K562 (cell line): ENCODE measurements at regions not wholly inside any gene's neighbourhood (a gene's known extent, or its start where the extent isn't known, plus 50 kb on each side); places are given as distances from the start of the nearest gene placed in this dataset.

Experiments used
- ATAC-seq: fragments of 200-7000 bp; cut with Tn5 transposase; 3 replicates; pipeline ENCODE4 v1.9.1; 2020; ENCODE audit warnings: moderate library complexity
- BruUV-seq: library from RNA; stranded (reverse); fragments of 400-500 nt; replicated peaks from 2 replicates; lab custom pipeline; 2021; lab: Mats Ljungman, UMichigan
- CTCF ChIA-PET: fragments of 300-600 bp; formaldehyde crosslinking; extraction: SDS; loops from one replicate; lab custom pipeline; 2021; ENCODE audit warnings: low intra/inter-chr PET ratio; lab: Yijun Ruan, JAX
- POLR2A ChIA-PET: fragments of 300-600, 350-650 bp; sonication (Branson Sonifier 250); formaldehyde crosslinking; extraction: SDS; loops from one replicate; lab custom pipeline; 2021; ENCODE audit warnings: antibody characterized with exemption, inconsistent platforms; lab: Yijun Ruan, JAX
- DNase-seq, 4 experiments: peaks; one replicate each; pipeline versions ENCODE4 v3.0.0 to v3.0.0-alpha.2; 2011 to 2018; ENCODE audit warnings: low spot score in 3 of 4, mixed read lengths in 3 of 4; ENCODE audit errors: extremely low read depth in 1 of 4
- FAIRE-seq: peaks from 2 replicates; lab custom pipeline; 2011; peaks lifted over from hg19 to GRCh38; lab: Jason Lieb, UNC
- H2AFZ ChIP-seq: 2 replicates; pipeline ENCODE4 v1.6.0; 2011; ENCODE audit warnings: low read depth, low read length, control low read depth, inconsistent platforms
- H3K27ac ChIP-seq: fragments of 200-600 bp; 3 replicates; pipeline ENCODE4 v1.8.0; 2011; ENCODE audit warnings: low read depth, mild to moderate bottlenecking, control low read depth, inconsistent platforms, low read length, moderate library complexity, mixed read lengths; ENCODE audit errors: extremely low read depth
- H3K27me3 ChIP-seq, 2 experiments: fragments of 300-600 bp in 1 of 2; 2 replicates in 1 of 2; 3 replicates in 1 of 2; pipeline versions ENCODE4 v1.6.0 to v1.8.0; 2011; ENCODE audit warnings: inconsistent platforms in 2 of 2, low read length in 2 of 2, mild to moderate bottlenecking in 1 of 2, mixed read lengths in 1 of 2, moderate library complexity in 1 of 2; ENCODE audit not compliant: control insufficient read depth in 2 of 2, insufficient read depth in 2 of 2
- H3K36me3 ChIP-seq: fragments of 300-600 bp; 3 replicates; pipeline ENCODE4 v1.8.0; 2011; ENCODE audit warnings: mild to moderate bottlenecking, low read length, inconsistent platforms; ENCODE audit not compliant: control insufficient read depth, insufficient read depth
- H3K4me1 ChIP-seq, 2 experiments: fragments of 200-600 bp in 1 of 2; replicated peaks in 1 of 2; 2 replicates in 1 of 2; 3 replicates in 1 of 2; pipeline versions ENCODE4 v1.5.1 to v1.8.0; 2011; ENCODE audit warnings: inconsistent platforms in 2 of 2, low read length in 2 of 2, mild to moderate bottlenecking in 1 of 2, mixed read lengths in 1 of 2, moderate library complexity in 1 of 2; ENCODE audit not compliant: control insufficient read depth in 2 of 2, insufficient read depth in 2 of 2
- H3K4me2 ChIP-seq: 2 replicates; pipeline ENCODE4 v1.6.1; 2011; ENCODE audit warnings: low read length, control low read depth, inconsistent platforms, mixed read lengths; ENCODE audit not compliant: insufficient read depth
- H3K4me3 ChIP-seq: fragments of 200-600 bp; sonication (generic), shearing (Covaris generic); 2 replicates; pipeline ENCODE4 v1.5.1; 2016; ENCODE audit warnings: control low read depth, inconsistent platforms
- H3K79me2 ChIP-seq: fragments of 200-600 bp; 3 replicates; pipeline ENCODE4 v1.8.0; 2011; ENCODE audit warnings: low read length, inconsistent platforms; ENCODE audit not compliant: control insufficient read depth, insufficient read depth
- H3K9ac ChIP-seq, 2 experiments: 2 replicates each; pipeline versions ENCODE4 v1.6.0 to v1.6.1; 2011; ENCODE audit warnings: low read depth in 2 of 2, low read length in 2 of 2, control low read depth in 1 of 2, inconsistent platforms in 1 of 2, mild to moderate bottlenecking in 1 of 2, mixed read lengths in 1 of 2; ENCODE audit not compliant: insufficient read depth in 1 of 2
- H3K9me1 ChIP-seq: one replicate; pipeline ENCODE4 v1.6.0; 2011; ENCODE audit warnings: inconsistent platforms, mild to moderate bottlenecking, low read length, moderate library complexity; ENCODE audit not compliant: control insufficient read depth, insufficient read depth
- H3K9me3 ChIP-seq: replicated peaks from 2 replicates; pipeline ENCODE4 v1.5.1; 2011; ENCODE audit warnings: low read depth, low read length, inconsistent platforms; ENCODE audit not compliant: control insufficient read depth, insufficient read depth
- H4K20me1 ChIP-seq: replicated peaks from 2 replicates; pipeline ENCODE4 v1.6.1; 2011; ENCODE audit warnings: low read length, inconsistent platforms, mixed read lengths; ENCODE audit not compliant: control insufficient read depth, insufficient read depth
- C11orf30 ChIP-seq: fragments of 450-650 bp; IDR thresholded peaks from 2 replicates; pipeline ENCODE4 v1.6.1; 2016; ENCODE audit warnings: low read depth, mild to moderate bottlenecking
- ELK1 ChIP-seq: sonication (generic); formaldehyde crosslinking; IDR thresholded peaks from 2 replicates; pipeline ENCODE4 v1.8.1; 2022; ENCODE audit warnings: missing genetic modification reagents
- ILF3 ChIP-seq: fragments of 450-650 bp; IDR thresholded peaks from 2 replicates; pipeline ENCODE4 v1.6.1; 2018; ENCODE audit warnings: antibody characterized with exemption, mild to moderate bottlenecking, moderate library complexity, borderline replicate concordance
- PPARD ChIP-seq: fragments of 250-450 bp; sonication (Bioruptor Pico); IDR thresholded peaks from 2 replicates; pipeline ENCODE4 v1.8.0; 2022; ENCODE audit warnings: inconsistent platforms, mild to moderate bottlenecking, moderate library complexity
- ZBTB2 ChIP-seq: fragments of 450-650 bp; IDR thresholded peaks from 2 replicates; pipeline ENCODE4 v1.6.1; 2016; ENCODE audit warnings: antibody characterized with exemption
- WGBS: fragments of 100-300 bp; shearing (Covaris generic); methylation state at CpG from one replicate; pipeline ENCODE4 v1.1.6; 2016; ENCODE audit warnings: low coverage, mixed read lengths; ENCODE audit not compliant: insufficient coverage; ENCODE audit errors: missing lambda C conversion rate; 5-methylcytosine and 5-hydroxymethylcytosine counted together
- in situ Hi-C: fragments of 300-500 bp; cut with MboI; formaldehyde crosslinking; loops from 4 replicates; pipeline ENCODE4 v1.15.0; 2018; ENCODE audit warnings: inconsistent platforms, mixed read lengths
- intact Hi-C: fragments of 100-400 bp; cut with micrococcal nuclease; formaldehyde crosslinking; loops from 2 replicates; pipeline ENCODE4 v1.14.2; 2022

GRCh38 chr5:74310997-74311930, 329.3 kb downstream of the ENC1 start:
- Histone ChIP-seq H4K20me1 (no peaks in the 10 kb centered on the region), H3K9me3 (no peaks in the 10 kb centered on the region), H3K4me1 (no peaks in the 10 kb centered on the region), H3K27me3 (peaks cover 0 to 7% of the 10 kb centered on the region in 2 experiments; a peak in 2 of 5 replicates), H3K79me2 (no peaks in the 10 kb centered on the region), H3K36me3 (no peaks in the 10 kb centered on the region), H3K27ac (no peak overlapping the region), H3K9me1 (no peaks in the 10 kb centered on the region), H3K4me2 (no peak overlapping the region), H3K9ac (no peak overlapping the region), H2AFZ (no peak overlapping the region), H3K4me3 (no peak overlapping the region)
- BruUV-seq: no TSS peak
- in situ Hi-C loops: no loop called here
- WGBS: 4% methylated on average over 8 of the region's 8 CpGs
- DNase-seq: no peak
- ChIA-PET POLR2A (interaction anchor here (1.0 kb wide), 1 partner anchor 27 kb away, joined by 3 read pairs; no protein-coding TSS in a partner anchor), CTCF (no interaction called here)
- ATAC-seq: no peak
- TF ChIP-seq ZBTB2 (no peak), ELK1 (CRISPR knock-in tag) (no peak), ILF3 (no peak), PPARD (CRISPR knock-in tag) (no peak), C11orf30 (no peak)
- no peak for FAIRE-seq
- intact Hi-C loops: no loop called here
